ENCODE measurements at regions not wholly inside any gene's neighbourhood (a gene's known extent, or its start where the extent isn't known, plus 50 kb on each side); places are given as distances from the start of the nearest gene placed in this dataset.
A peak's percentile ranks its signal among the peaks of the same experiment; 100 is the strongest.

DNA sequence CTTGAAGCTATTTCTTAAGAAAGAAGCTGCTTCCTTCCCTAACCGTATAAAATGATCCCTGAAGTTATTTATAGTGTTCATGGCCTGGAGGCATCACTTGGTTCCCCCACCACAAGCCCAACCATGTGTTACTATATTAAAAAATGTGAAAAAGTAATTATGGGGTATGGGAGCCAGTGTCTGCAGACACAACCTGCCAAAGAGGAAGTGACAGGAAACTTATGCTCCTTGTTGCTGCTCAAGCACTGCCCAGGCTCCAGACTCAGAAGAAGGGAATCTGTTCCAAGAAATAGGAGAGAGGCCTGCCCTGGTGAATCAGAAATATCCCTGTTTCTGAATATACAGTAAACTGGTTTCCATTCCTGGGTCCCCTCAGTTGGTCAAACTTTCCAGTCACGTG, 217.2 kb upstream of the BMP4 start:
- DNase-seq (ENCODE audit: low read depth in 2 of 2), result no peak

DNA sequence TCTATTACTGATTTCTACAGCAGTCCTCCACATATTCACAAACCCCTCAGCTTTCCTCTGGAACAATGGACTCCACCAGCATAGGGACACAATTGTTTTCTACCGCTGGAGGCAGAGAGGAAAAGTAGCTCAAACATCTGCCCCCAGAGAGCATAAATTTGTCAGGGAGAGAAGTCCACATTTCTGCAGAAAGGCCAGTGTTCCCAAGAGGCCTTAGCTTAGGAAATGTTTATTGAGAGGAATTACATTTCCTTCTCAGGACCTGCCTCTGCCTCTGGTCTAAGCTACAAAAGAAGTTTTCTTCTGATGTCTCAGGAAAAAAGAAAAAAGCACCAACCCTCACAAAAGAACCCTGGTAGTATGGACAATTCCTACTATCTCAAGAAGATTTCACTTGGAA, 217.8 kb upstream of the BMP4 start:
- DNase-seq (ENCODE audit: low read depth in 2 of 2), result no peak

DNA sequence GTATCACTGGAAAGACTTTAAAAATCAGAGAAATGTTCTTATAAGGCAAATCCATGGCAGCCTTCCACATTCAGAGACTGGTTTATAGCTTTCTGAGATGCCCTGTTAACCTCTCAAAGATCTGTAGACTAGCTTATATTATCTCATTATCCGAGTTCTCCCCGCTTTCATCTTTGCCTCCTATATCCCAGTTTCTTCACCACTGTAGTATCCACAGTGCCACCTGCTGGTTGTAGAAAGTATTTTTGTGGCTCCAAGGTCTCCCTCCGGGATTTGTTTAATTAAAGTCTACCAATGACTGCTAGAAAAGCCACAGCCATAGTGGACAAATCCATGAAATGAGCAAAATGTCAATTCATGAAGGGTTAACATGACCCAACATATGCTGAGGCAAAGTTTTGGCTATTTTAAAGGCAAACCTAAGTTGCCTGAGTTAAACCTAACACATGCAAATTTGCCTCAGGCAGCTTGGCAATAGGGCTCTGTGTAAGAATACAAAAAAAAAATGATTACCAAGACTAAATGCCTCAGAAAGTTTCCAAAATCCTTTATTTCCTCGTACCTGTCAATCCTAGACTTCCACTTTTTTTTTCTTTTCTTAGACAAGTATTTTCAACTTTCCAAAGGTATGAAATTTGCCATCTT, 218.8 kb upstream of the BMP4 start:
- peak; percentile 17 to 18 for DNase-seq (ENCODE audit: low read depth in 2 of 2)

DNA sequence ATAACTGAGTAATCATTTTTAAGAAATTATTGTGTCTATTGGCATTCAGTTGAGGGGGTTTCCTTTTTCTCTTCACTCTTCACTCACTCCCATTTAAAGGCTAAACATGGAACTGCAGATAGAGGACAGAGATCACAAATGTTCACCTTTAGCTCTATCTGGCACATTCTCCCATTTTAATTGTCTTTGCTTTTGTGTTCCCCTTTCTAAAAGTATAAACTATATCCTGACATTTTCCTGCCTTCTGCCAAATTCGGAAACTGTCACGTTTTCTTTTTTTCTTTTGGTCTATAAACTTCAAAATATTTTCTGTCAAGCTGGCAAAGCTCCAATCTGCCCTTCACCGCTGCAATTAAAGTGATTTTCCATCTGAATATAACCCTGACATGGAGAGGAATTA, 219.8 kb upstream of the CDKN3 start:
- DNase-seq (ENCODE audit: low read depth in 2 of 2), result no peak

DNA sequence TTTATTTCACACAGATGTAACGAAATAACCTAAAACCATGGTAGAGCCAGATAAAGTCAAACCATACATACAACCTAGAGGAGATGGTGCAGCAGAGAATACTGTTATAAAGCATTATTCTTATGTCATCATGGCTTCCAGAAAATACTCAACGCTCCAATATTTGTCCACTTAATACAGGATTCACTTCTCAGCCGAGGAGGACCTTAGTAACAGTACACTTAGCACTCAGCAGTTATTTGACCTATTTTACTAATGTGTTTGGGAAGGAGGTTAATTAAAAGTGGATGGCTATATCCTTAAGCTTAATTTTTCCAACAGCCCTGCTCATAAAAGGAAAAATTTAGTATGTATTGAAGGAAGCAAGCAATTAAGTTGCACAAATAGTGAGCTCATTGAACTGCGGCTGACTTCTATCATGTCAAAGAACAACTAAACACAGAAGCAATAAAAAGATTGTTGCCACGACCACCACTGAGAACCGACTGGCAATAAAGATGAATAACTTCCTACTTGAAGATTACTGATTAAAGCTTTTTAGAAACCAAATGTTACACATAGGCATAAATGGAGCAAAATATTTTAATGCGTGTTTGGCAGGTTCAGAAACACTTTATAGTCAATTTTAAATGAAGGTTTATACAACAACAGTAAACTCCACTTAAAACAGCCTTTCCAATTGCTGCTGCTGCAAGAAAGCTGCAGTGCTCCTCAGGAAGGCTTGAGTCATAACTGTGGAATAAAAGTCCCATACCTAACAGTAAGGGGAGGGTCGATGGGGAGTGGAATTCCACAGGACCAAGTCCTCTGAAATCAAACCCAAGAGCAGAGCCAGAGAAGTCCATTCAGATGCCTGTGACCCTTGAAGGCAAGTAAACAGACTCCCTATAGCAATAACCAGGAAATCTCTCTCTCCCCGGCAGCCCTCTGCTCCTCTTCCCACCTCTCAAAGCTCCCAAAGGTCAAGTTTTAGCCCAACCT, 218.9 kb upstream of the CDKN3 start:
- no peak for DNase-seq (ENCODE audit: low read depth in 2 of 2)

DNA sequence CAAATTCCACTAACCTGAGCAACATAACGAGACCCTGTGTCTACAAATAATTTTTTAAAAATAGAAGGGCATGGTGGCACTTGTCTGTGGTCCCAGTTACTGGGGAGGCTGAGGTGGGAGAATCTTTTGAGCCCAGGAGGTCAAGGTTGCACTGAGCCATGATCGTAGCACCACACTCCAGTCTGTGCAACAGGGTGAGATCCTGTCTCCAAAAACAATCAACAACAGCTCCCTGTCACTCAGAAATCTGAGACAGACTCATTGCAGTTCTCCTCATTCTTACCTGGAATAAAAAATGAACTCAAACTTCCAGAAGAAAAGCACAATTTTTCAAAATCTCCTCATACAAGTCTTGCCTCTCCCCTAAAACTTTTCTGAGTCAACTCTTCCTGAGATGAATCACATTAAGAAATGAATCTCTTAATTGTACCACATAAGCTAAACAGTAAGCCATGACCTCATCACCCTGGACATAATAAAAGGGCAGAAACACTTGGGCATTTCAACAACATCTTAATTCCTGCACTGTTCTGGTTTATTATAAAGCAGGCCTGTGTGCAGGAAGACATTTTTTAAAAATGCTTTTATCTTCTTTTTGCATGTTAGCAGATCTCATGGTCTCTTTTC, 214.3 kb upstream of the CDKN3 start:
- DNase-seq (ENCODE audit: low read depth in 2 of 2), result no peak

DNA sequence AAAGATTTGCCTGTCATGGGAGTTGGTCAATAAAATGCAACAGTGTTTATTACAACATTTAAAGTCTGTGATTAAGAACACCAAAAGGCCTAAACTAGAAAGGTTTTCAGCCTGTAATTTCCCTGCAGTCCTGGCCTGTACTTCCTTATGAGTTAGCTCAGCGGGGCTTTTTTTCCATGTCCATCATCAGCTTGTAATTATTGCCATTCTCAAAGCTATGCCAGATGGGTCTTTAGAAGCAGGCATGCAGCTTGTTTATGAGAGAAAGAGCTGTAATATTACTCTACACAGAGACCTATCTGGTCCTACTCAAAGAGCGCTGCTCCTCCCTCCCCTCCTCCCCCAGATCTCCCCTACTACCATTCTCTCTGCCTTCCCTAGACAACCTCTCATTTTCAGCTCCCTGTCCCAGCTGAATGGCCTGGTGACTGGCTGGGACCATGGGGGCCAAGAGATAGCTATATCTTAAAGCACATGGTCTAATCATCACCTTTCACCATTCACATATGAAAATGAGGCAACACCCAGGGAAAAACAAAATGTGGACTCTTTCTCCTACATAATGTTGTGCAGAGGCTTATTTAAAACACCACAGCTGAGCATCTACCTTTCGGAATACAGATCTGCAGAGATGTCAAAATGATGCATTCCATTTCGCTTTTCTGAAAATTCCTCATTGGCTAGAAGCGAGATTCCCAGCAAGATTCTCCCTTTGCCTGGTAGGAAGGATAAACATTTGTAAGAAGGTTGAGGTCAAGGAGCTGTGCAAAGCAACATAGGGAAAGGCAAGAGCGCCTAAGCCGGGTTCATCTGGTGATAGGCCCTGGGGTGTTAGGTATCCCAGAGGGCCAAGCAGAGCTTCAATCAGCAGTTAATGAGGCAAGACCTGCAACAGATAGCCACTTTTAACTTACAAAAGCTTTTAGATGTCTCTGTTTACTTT, 209.7 kb upstream of the CDKN3 start:
- DNase-seq (ENCODE audit: low read depth in 2 of 2), result no peak

DNA sequence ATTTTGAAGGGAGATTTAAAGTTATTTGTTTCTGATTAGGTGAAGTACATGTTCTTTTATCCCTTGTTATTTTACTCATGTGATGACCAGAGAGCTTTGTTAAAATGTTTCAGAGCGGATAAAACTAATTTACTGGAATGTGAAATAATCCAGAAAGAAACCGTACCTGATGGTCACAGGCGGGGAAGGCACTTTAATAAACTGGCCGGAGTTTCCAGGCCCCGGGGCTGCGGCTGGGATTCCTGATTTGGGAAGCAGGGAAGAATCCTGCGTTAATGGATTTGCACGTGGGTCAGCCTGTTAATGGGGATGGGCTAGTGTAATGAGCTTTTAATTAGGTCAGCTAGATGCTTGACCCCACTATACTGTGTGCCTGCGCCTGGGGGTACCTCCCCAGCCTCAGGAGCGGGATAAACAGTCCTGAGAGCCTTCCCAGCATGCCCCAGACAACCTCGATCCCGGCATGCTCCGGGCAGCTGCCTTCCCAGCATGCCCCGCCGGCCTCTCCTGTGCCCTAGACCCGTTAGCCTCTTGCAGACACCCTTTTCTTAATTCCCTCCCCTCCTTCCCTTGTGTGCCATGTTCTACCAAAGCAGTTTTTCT, 208.6 kb upstream of the CDKN3 start:
- no peak for DNase-seq (ENCODE audit: low read depth in 2 of 2)

DNA sequence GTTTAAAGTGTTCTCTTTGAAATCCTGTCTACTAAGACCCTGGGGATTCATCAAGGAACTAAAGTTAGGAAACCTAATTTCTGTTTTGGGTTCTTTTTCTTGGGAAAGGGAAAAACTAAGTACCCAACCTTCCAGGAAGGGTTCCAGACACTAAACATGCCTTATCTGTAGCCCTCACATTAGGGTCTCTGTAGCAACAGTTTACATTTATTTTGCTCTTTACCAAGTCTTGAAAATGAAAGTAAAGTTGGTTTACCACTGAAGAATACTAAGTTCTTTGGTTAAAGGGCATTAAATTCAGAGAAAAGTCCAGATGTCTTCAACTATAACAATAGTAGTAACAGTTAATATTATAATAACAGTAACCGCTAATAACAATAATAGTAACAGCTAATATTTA, 207.5 kb upstream of the CDKN3 start:
- no peak for DNase-seq (ENCODE audit: low read depth in 2 of 2)

DNA sequence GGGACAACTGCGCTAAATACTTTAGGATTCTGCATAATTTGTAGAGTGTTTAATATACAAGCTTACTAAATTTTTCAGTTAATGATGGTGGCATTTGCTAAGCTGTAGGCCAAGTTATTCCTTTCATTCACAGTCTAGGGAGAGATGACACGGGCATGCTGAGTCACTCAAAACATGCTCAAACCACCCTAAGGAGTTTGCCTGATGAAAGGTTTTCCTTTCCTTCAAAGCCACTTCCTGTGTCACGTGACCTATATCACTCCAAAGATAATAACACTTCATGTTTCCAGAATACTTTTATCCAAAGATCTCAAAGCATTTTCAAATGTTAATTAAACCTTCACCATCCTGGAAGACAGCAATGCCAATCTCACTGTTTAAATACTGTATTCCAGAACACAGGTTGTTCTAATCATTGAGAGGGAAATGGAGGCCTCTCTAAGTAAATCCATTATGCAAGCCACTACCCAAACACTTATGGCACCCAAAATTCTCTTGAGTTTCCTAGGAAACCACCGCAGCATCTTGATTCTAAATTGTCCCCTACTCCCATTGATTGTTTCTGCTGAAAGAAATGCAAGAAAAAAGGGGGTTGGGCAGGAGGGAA, 207.0 kb upstream of the CDKN3 start:
- DNase-seq (ENCODE audit: low read depth in 2 of 2), result no peak

DNA sequence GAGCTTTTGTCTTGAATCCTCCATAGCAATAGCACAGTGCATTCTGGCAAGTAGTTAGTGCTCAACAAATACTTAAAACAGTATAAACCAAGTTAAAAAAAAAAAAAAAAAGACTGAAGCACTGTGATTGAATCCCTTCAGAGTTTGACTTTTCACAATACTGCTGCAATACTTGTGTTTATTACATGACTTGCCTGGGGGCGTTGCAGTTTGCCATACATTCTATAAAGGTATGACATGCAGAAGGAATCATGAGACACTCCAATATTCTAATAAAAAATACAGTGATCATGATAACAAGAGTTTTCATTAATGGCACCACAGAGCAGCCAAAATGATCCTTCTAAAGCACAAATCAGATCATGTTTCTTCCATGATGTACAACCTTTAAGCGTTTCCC, 205.0 kb upstream of the CDKN3 start:
- no peak for DNase-seq (ENCODE audit: low read depth in 2 of 2)

DNA sequence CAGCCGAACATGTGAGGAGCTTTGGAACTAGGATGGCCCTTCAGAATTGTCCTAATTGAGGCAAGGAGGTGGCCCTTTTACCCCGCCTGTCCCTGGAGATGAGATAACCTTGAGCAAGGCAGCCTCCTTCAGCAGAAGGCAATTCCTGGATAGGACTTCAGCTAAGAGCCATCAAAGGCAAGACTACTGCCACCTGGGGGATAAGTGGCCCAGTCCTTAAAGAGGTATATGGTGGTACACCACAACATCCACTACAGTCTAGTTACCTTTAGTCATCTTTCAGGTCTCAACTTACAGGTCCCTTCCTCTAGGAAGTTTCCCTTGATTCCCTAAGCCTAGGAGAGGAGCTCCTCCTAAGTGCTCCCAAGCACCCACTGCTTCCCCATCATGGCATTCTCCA, 204.2 kb upstream of the CDKN3 start:
- no peak for DNase-seq (ENCODE audit: low read depth in 2 of 2)

DNA sequence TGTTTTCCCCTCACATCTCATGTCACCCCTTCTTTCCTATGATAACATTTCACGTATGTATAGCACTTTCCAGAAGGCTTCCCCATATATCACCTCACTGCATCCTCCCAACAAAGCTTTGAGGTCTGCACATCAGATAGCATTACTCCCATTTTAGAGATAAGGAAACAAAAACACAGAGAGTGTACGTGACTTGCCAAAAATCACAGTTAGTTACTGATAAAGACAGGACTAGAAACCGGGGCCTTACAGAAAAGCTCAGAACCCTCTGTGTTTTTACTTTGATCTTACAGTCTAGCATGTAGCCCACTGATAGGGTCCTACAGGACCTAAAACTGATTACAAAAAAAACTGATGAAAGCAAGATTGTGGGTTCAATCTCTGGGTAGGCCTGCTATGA, 202.9 kb upstream of the CDKN3 start:
- no peak for DNase-seq (ENCODE audit: low read depth in 2 of 2)

DNA sequence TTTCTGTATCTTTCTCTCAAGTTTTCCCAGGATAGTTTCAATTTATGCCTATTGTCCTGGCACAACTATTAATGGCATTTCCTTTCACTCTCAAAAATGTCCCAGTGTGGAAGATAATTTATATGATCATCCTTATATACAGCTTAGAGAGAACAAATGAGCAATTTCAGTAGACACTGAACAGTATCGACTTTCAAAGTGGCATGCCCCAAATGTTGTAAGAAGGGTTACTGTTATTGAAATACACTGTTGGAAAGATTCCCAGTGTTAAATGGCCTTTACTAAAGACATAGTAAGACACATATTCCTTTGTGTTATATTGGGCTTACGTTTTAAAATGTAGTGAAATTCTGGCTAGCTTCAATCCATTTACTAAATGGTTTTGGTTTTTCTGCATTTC, 202.3 kb upstream of the CDKN3 start:
- no peak for DNase-seq (ENCODE audit: low read depth in 2 of 2)

DNA sequence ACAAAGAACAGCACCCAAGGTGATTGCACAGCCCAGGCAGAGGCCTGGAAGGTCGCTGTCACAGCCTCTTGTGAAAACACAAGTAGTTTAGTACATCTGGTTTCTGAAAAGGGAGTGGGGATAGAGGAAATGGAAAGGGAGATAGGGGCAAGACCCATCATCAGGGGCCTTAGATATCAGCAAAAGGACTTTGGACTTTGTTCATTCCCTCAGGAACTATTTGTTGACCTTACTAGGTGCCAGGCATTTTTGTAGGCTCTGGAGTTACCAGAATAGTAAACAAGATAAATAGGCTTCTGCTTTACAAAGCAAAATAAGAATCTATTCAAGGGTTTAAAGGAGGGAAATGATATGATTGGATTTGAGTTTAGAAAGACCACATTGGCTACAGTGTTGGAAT, 199.4 kb upstream of the CDKN3 start:
- no peak for DNase-seq (ENCODE audit: low read depth in 2 of 2)

DNA sequence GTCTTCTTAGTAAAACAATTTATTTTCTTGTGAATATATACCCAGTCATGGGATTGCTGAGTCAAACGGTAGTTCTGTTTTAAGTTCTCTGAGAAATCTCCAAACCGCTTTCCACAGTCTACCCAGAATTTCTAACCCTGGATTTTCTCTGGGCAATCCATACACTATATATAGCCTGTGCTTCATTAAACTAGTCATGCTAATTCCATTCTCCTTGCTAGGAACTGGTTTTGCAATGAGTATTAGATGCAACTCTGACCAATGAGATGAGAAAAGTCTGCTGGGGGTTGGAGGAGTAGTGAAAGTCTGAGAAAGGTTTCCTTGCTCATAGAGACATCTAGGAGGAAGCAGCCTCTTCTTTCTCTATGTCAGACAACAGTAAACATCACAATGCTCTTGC, 196.1 kb upstream of the CDKN3 start:
- no peak for DNase-seq (ENCODE audit: low read depth in 2 of 2)

DNA sequence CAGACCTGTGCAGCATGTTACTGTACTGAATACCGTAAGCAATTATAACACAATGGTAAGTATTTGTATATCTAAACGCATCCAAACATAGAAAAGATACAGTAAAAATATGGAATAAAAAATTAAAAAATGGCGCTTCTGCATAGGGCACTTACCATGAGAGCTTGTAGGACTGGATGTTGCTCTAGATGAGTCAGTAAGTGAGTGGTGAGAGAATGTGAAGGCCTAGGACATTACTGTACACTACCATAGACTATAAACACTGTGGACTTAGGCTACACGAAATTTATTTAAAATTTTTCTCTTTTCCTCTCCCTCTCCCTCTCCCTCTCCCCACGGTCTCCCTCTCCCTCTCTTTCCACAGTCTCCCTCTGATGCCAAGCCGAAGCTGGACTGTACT, 194.5 kb upstream of the CDKN3 start:
- no peak for DNase-seq (ENCODE audit: low read depth in 2 of 2)

DNA sequence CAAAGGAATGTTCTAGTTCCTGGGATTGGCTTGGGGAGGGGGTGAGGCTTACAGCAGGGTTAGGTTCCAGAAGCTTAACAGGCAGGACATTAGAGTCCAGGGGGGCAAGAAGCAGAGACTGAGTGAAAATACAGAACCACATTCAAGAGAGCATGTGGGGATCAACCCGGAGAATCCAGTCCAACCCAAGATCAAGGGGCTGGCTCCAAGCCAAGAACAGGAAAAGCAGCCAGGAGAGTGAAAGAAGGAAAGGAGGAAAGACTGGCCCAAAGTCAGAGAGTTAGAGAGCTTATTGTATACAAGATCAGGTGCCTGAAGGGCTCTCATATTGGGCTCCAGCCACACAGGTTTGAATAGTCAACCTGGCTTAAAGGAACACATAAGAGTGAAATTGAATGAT, 190.3 kb upstream of the CDKN3 start:
- DNase-seq (ENCODE audit: low read depth in 2 of 2), result no peak

DNA sequence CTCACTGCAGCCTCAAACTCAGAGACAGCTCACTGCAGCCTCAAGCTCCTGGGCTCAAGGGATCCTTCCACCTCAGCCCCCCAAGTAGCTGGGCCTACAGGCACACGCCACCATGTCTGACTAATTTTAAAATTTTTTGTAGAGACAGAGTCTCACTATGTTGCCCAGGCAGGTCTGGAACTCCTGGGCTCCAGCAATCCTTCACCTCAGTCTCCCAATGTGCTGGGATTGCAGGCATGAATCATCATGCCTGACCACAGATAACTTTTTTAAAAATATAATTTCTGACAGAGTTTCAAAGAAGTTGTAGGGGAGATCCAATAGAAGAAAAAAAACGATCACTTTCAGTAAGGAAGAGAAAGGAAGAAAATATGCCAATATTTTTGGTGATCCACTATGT, 189.7 kb upstream of the CDKN3 start:
- DNase-seq (ENCODE audit: low read depth in 2 of 2), result no peak

DNA sequence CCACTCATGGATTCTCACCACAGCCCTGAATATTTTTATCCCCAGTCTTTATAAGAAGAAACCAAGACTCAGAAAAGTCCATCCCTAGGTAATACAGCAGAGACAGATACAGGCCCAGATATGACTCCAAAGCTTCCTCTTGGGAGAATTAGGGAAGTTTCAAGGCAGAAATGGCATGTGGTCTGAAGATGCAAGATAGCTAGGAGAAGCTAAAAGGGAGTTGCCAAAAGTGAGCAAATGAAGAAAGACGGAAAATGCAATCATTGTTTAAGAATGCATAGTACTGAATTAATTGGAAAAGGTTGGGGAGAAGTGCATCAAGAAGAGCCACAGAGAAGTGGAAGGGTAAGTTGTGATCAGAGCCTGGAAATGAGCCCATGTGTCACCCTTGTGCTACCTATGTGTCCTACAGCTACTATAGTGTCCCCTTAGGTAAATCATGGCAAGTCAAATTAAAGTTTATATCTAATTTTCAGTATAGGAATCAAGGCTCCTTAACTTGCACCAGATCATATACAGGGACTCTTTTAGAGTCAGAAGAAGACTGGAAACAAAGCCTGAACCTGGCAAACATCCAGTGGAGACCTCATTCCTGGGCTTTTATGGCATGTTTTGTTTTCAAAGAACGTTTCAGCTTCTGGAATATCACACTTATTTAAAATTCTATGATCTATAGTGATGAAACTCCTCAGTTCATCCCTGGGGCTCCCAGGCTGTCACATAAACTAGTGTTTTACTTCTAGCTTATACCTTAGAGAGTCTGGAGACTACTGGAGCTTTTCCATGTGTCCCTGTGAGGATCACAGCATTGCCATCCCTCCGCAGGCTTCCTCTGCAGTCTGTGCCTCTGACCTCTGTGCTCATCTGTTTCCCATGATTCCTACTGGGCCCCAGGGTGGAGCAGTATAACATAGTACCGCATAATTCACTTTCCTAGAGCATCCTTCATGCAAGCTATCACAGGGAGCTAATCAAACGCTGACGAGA, 189.0 kb upstream of the CDKN3 start:
- no peak for DNase-seq (ENCODE audit: low read depth in 2 of 2)

All from activated CD4-positive, alpha-beta T cell treated with anti-CD3 and anti-CD28 coated beads for 24 hours (primary cell).